Upper lobe of left lung (tissue), 6 donors: ENCODE measurements at regions not wholly inside any gene's neighbourhood (a gene's known extent, or its start where the extent isn't known, plus 50 kb on each side); places are given as distances from the start of the nearest gene placed in this dataset.

ENCODE experiments used
- ATAC-seq, 2 donors: fragments of 200-7000 bp; cut with Tn5 transposase; one replicate each; pipeline ENCODE4 v1.9.1; 2022; ENCODE audit warnings: mild to moderate bottlenecking in 2 of 2, moderate library complexity in 2 of 2; ENCODE audit not compliant: low FRiP score in 2 of 2
- DNase-seq, 2 donors: peaks; one replicate each; pipeline ENCODE4 v3.0.0-alpha.2; 2019 to 2020
- H3K27ac ChIP-seq, 4 donors: fragments of 200-600 bp; sonication (generic); one replicate each; pipeline ENCODE4 v1.5.1; 2016 to 2019
- H3K27me3 ChIP-seq, 4 donors: fragments of 200-600 bp; sonication (generic); one replicate each; pipeline ENCODE4 v1.5.1; 2017 to 2019
- H3K36me3 ChIP-seq, 4 donors: fragments of 200-600 bp; sonication (generic); one replicate each; pipeline ENCODE4 v1.5.1; 2016 to 2019
- H3K4me1 ChIP-seq, 4 donors: fragments of 200-600 bp; sonication (generic); one replicate each; pipeline ENCODE4 v1.5.1; 2018 to 2019
- H3K4me3 ChIP-seq, 4 donors: fragments of 200-600 bp; sonication (generic); one replicate each; pipeline ENCODE4 v1.5.1; 2017 to 2019; ENCODE audit warnings: mild to moderate bottlenecking in 2 of 4, moderate library complexity in 1 of 4
- H3K9me3 ChIP-seq, 4 donors: fragments of 200-600 bp; sonication (generic); one replicate each; pipeline ENCODE4 v1.5.1; 2018 to 2019
- CTCF ChIP-seq, 6 experiments: fragments of 450-650 bp in 4 of 6; fragments of 200-600 bp in 2 of 6; sonication (generic) in 2 of 6; IDR thresholded peaks; one replicate each; pipeline ENCODE4 v1.5.1; 2016 to 2019; ENCODE audit warnings: antibody characterized with exemption in 6 of 6
- EP300 ChIP-seq, 4 donors: sonication (generic); formaldehyde crosslinking; IDR thresholded peaks; one replicate each; pipeline ENCODE4 v1.5.1; 2017; ENCODE audit warnings: antibody characterized with exemption in 4 of 4, control low read depth in 2 of 4
- POLR2A ChIP-seq, 4 donors: fragments of 450-650 bp; IDR thresholded peaks; one replicate each; pipeline ENCODE4 v1.5.1; 2016 to 2017; ENCODE audit warnings: antibody characterized with exemption in 4 of 4, mild to moderate bottlenecking in 2 of 4
- POLR2AphosphoS5 ChIP-seq, 2 donors: sonication (generic); formaldehyde crosslinking; IDR thresholded peaks; one replicate each; pipeline ENCODE4 v1.5.1; 2017; ENCODE audit warnings: antibody characterized with exemption in 2 of 2
- WGBS, 2 donors: methylation state at CpG; one replicate each; pipeline ENCODE4 v1.1.5; 2017 to 2018; 5-methylcytosine and 5-hydroxymethylcytosine counted together
- donor health status: DM: no; HTN: no; CAD: no; lungs with moderate emphysema.
- donor health status: DM: no; HTN: yes; CAD: no; lungs with severe emphysema.

GRCh38 chr13:37433086-37433485 lies 165.5 kb downstream of the POSTN start:
- Histone ChIP-seq H3K27ac (no peak overlapping the region), H3K27me3 (no peaks in the 10 kb centered on the region), H3K36me3 (no peaks in the 10 kb centered on the region), H3K9me3 (no peaks in the 10 kb centered on the region), H3K4me3 (no peak overlapping the region), H3K4me1 (no peaks in the 10 kb centered on the region)
- WGBS, 2 donors = 82 to 94% methylated on average over 1 of the region's 1 CpG
- ATAC-seq (no peak), DNase-seq (no peak)
- TF ChIP-seq CTCF (IDR thresholded peaks at IDR 0.05) (no peak), POLR2A (IDR thresholded peaks at IDR 0.05) (no peak), POLR2AphosphoS5 (IDR thresholded peaks at IDR 0.05) (no peak), EP300 (IDR thresholded peaks at IDR 0.05) (no peak)

- Histone ChIP-seq H3K4me1 (no peaks in the 10 kb centered on the region), H3K27ac (no peak overlapping the region), H3K4me3 (no peak overlapping the region), H3K36me3 (no peaks in the 10 kb centered on the region), H3K27me3 (no peaks in the 10 kb centered on the region), H3K9me3 (no peaks in the 10 kb centered on the region)
- ATAC-seq = peak in 1 of 2 donors; percentile 50
- WGBS, 2 donors = 85 to 90% methylated on average over 2 of the region's 2 CpGs
- DNase-seq = no peak
- TF ChIP-seq CTCF (IDR thresholded peaks at IDR 0.05) (no peak), EP300 (IDR thresholded peaks at IDR 0.05) (no peak), POLR2A (IDR thresholded peaks at IDR 0.05) (no peak), POLR2AphosphoS5 (IDR thresholded peaks at IDR 0.05) (no peak)
These were observed 168.6 kb downstream of the POSTN start for GRCh38 chr13:37429976-37430375.

- no peaks in the 10 kb centered on the region for H3K4me1 ChIP-seq
- TF ChIP-seq EP300 (IDR thresholded peaks at IDR 0.05) = no peak
- no peak for TF ChIP-seq CTCF (IDR thresholded peaks at IDR 0.05)
- no peak for TF ChIP-seq POLR2AphosphoS5 (IDR thresholded peaks at IDR 0.05)
- no peak for TF ChIP-seq POLR2A (IDR thresholded peaks at IDR 0.05)
- H3K27me3 ChIP-seq = no peaks in the 10 kb centered on the region
- no peaks in the 10 kb centered on the region for H3K9me3 ChIP-seq
- no peaks in the 10 kb centered on the region for H3K36me3 ChIP-seq
- DNase-seq (no peak), ATAC-seq (no peak)
- H3K27ac ChIP-seq = no peak overlapping the region
- 51 to 59% methylated on average over 3 of the region's 3 CpGs for WGBS, 2 donors
- H3K4me3 ChIP-seq = no peak overlapping the region
These were observed 170.6 kb downstream of the POSTN start for GRCh38 chr13:37427843-37428494.

- H3K27ac ChIP-seq = no peak overlapping the region
- TF ChIP-seq EP300 (IDR thresholded peaks at IDR 0.05) (no peak), POLR2A (IDR thresholded peaks at IDR 0.05) (no peak), POLR2AphosphoS5 (IDR thresholded peaks at IDR 0.05) (no peak), CTCF (IDR thresholded peaks at IDR 0.05) (no peak)
- H3K4me1 ChIP-seq = no peaks in the 10 kb centered on the region
- no peaks in the 10 kb centered on the region for H3K27me3 ChIP-seq
- ATAC-seq (no peak), DNase-seq (no peak)
- 50 to 59% methylated on average over 2 of the region's 2 CpGs for WGBS, 2 donors
- H3K36me3 ChIP-seq = no peaks in the 10 kb centered on the region
- no peak overlapping the region for H3K4me3 ChIP-seq
- H3K9me3 ChIP-seq = no peaks in the 10 kb centered on the region
These were observed 180.1 kb downstream of the POSTN start for GRCh38 chr13:37418490-37418889.

GRCh38 chr13:37417060-37417441 lies 181.5 kb downstream of the POSTN start:
- ATAC-seq (no peak), DNase-seq (no peak)
- H3K4me3 ChIP-seq = no peak overlapping the region
- TF ChIP-seq POLR2A (IDR thresholded peaks at IDR 0.05) (no peak), POLR2AphosphoS5 (IDR thresholded peaks at IDR 0.05) (no peak), CTCF (IDR thresholded peaks at IDR 0.05) (no peak), EP300 (IDR thresholded peaks at IDR 0.05) (no peak)
- H3K4me1 ChIP-seq = no peaks in the 10 kb centered on the region
- 43 to 54% methylated on average over 3 of the region's 3 CpGs for WGBS, 2 donors
- no peaks in the 10 kb centered on the region for H3K9me3 ChIP-seq
- no peaks in the 10 kb centered on the region for H3K27me3 ChIP-seq
- H3K36me3 ChIP-seq = no peaks in the 10 kb centered on the region
- no peak overlapping the region for H3K27ac ChIP-seq
